ENCODE measurements at regions not wholly inside any gene's neighbourhood (a gene's known extent, or its start where the extent isn't known, plus 50 kb on each side); places are given as distances from the start of the nearest gene placed in this dataset.

DNA sequence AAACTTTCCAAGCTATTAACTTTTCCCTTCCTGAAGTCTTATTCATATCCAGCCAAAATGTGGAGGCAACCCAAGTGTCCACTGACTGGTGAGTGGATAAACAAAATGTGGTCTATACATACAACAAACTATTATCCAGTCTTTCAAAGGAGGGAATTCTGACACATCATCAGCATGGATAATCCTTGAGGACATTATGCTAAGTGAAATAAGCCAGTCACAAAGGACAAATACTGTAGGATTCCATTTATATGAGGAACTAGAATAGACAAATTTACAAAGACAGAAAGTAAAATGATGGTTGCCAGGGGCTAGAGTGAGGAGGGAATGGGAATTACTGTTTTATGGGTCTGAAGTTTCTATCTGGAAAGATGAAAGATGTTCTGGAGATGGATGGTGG, 178.7 kb upstream of the PITX2 start:
- no peak for TF ChIP-seq CTCF (IDR thresholded peaks at IDR 0.05)
- TF ChIP-seq POLR2A (IDR thresholded peaks at IDR 0.05): no peak
